CD4-positive, alpha-beta T cell (primary cell): ENCODE measurements at regions not wholly inside any gene's neighbourhood (a gene's known extent, or its start where the extent isn't known, plus 50 kb on each side); places are given as distances from the start of the nearest gene placed in this dataset.

ENCODE experiments used
- ATAC-seq: fragments of 200-7000 bp; cut with Tn5 transposase; one replicate; pipeline ENCODE4 v1.10.0; 2022; ENCODE audit warnings: mild to moderate bottlenecking; ENCODE audit not compliant: poor library complexity
- CTCF ChIA-PET: fragments of 350-600 bp; sonication (Branson Sonifier 250); formaldehyde crosslinking; loops from one replicate; lab custom pipeline; 2021; ENCODE audit warnings: antibody characterized with exemption, inconsistent platforms; lab: Charles Lee
- POLR2A ChIA-PET: fragments of 350-600 bp; sonication (Branson Sonifier 250); formaldehyde crosslinking; loops from one replicate; lab custom pipeline; 2021; ENCODE audit warnings: antibody characterized with exemption, inconsistent platforms; lab: Charles Lee
- DNase-seq, 14 experiments: peaks; one replicate each; pipeline ENCODE4 v3.0.0-alpha.2; 2013 to 2020; ENCODE audit warnings: mixed read lengths in 2 of 14
- H3K27ac ChIP-seq, 2 donors: one replicate each; pipeline versions ENCODE4 v1.5.1 to v1.7.0; 2013; ENCODE audit warnings: low read length in 2 of 2, low read depth in 1 of 2, mild to moderate bottlenecking in 1 of 2
- H3K27me3 ChIP-seq, 2 experiments: 1 replicate in 1 of 2; 2 replicates in 1 of 2; pipeline versions ENCODE4 v1.6.1 to v1.7.0; 2013; ENCODE audit warnings: low read length in 2 of 2, control low read depth in 1 of 2, mild to moderate bottlenecking in 1 of 2, moderate library complexity in 1 of 2; ENCODE audit not compliant: insufficient read depth in 2 of 2, control insufficient read depth in 1 of 2
- H3K36me3 ChIP-seq: one replicate; pipeline ENCODE4 v1.6.1; 2013; ENCODE audit warnings: low read length, control low read depth; ENCODE audit not compliant: insufficient read depth
- H3K4me1 ChIP-seq: one replicate; pipeline ENCODE4 v1.6.1; 2013; ENCODE audit warnings: low read length, control low read depth; ENCODE audit not compliant: insufficient read depth
- H3K4me3 ChIP-seq: one replicate; pipeline ENCODE4 v1.5.1; 2013; ENCODE audit warnings: mild to moderate bottlenecking, low read length, moderate library complexity
- H3K9me3 ChIP-seq, 2 experiments: 1 replicate in 1 of 2; 2 replicates in 1 of 2; pipeline versions ENCODE4 v1.6.1 to v1.7.0; 2013; ENCODE audit warnings: low read length in 2 of 2, mild to moderate bottlenecking in 2 of 2, control low read depth in 1 of 2, moderate library complexity in 1 of 2; ENCODE audit not compliant: control insufficient read depth in 1 of 2, insufficient read depth in 1 of 2
- H3K27ac Mint-ChIP-seq: one replicate; pipeline ENCODE4 v1.8.0; 2020; ENCODE audit warnings: mixed read lengths
- H3K27me3 Mint-ChIP-seq: one replicate; pipeline ENCODE4 v1.8.0; 2021; ENCODE audit warnings: mixed read lengths
- H3K36me3 Mint-ChIP-seq: one replicate; pipeline ENCODE4 v1.8.0; 2021; ENCODE audit warnings: low read depth, mixed read lengths
- H3K4me1 Mint-ChIP-seq: one replicate; pipeline ENCODE4 v1.8.0; 2021; ENCODE audit warnings: low read depth, mixed read lengths
- H3K4me3 Mint-ChIP-seq: one replicate; pipeline ENCODE4 v1.8.0; 2020; ENCODE audit warnings: mild to moderate bottlenecking, mixed read lengths
- H3K9me3 Mint-ChIP-seq: one replicate; pipeline ENCODE4 v1.8.0; 2020; ENCODE audit warnings: mixed read lengths
- intact Hi-C, 2 experiments: fragments of 100-400 bp; cut with DNase I in 1 of 2; cut with micrococcal nuclease in 1 of 2; formaldehyde crosslinking; loops; one replicate each; pipeline versions ENCODE4 v1.15.1 to v1.9.0; 2023 to 2025; cut with DNase I, micrococcal nuclease
- TF ChIP-seq, protein P1 (sequence below): fragments of 200-600 bp; IDR thresholded peaks from one replicate; pipeline ENCODE4 v1.8.0; 2022; ENCODE audit warnings: antibody characterized with exemption, mild to moderate bottlenecking

DNA sequence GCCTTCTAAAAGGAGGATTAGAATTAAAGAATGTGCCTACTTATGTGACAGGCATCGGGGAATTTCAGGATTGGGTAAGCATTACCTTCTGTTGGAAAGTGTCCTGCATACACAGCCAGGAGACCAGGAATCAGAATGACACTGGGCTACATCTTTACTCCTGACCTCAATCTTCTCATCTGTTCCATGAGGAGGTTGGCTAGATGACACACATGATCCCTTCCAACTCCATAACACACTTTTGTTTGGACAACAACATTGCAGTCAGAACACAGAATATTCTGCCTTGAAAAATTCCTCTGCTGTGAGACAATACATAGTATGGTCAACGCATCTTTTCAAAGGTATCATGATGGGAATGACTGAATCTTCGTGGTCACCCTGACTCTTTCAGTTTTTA, 1281.2 kb upstream of the SORCS1 start:
- Histone ChIP-seq H3K4me1 (no peaks in the 10 kb centered on the region), H3K27me3 (no peaks in the 10 kb centered on the region), H3K4me3 (no peak overlapping the region), H3K9me3 (no peaks in the 10 kb centered on the region), H3K27ac (no peak overlapping the region), H3K36me3 (no peaks in the 10 kb centered on the region)
- POLR2A ChIA-PET = no interaction called here
- Mint-ChIP-seq H3K27ac (no peak overlapping the region), H3K27me3 (no peaks in the 10 kb centered on the region), H3K9me3 (peaks cover 9% of the 10 kb centered on the region), H3K4me1 (no peaks in the 10 kb centered on the region), H3K4me3 (no peak overlapping the region), H3K36me3 (no peaks in the 10 kb centered on the region)
- no peak for DNase-seq
- CTCF ChIA-PET = no interaction called here
- no peak for ATAC-seq
- intact Hi-C loops = no loop called here
- TF ChIP-seq, protein P1, sequence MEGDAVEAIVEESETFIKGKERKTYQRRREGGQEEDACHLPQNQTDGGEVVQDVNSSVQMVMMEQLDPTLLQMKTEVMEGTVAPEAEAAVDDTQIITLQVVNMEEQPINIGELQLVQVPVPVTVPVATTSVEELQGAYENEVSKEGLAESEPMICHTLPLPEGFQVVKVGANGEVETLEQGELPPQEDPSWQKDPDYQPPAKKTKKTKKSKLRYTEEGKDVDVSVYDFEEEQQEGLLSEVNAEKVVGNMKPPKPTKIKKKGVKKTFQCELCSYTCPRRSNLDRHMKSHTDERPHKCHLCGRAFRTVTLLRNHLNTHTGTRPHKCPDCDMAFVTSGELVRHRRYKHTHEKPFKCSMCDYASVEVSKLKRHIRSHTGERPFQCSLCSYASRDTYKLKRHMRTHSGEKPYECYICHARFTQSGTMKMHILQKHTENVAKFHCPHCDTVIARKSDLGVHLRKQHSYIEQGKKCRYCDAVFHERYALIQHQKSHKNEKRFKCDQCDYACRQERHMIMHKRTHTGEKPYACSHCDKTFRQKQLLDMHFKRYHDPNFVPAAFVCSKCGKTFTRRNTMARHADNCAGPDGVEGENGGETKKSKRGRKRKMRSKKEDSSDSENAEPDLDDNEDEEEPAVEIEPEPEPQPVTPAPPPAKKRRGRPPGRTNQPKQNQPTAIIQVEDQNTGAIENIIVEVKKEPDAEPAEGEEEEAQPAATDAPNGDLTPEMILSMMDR = no peak

DNA sequence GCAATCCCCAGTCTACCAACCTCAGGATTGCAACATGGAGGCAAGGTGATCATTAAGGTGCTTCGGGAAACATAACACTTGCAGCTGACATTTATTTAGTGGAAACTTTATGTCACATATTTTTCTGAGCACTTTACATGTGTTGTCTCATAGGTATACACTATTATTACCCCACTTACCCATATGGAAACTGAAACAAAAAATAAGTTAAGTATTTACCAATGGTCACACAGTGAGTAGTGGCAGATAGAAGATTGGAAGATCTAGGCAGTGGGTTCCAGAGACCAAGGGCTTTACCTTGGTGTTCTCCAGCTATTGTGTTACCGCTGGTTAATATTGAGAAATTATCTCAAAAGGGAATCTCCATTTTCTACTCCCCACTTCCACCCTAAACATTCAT, 1279.1 kb upstream of the SORCS1 start:
- POLR2A ChIA-PET = no interaction called here
- Mint-ChIP-seq H3K27ac (no peak overlapping the region), H3K4me1 (no peaks in the 10 kb centered on the region), H3K36me3 (no peaks in the 10 kb centered on the region), H3K9me3 (peaks cover 6% of the 10 kb centered on the region), H3K4me3 (no peak overlapping the region), H3K27me3 (no peaks in the 10 kb centered on the region)
- DNase-seq (no peak), ATAC-seq (no peak)
- H3K9me3 ChIP-seq = no peaks in the 10 kb centered on the region
- no peaks in the 10 kb centered on the region for H3K27me3 ChIP-seq
- CTCF ChIA-PET = no interaction called here
- no peaks in the 10 kb centered on the region for H3K36me3 ChIP-seq
- intact Hi-C loops = no loop called here
- no peaks in the 10 kb centered on the region for H3K4me1 ChIP-seq
- TF ChIP-seq, protein P1 = no peak
- no peak overlapping the region for H3K4me3 ChIP-seq
- H3K27ac ChIP-seq = no peak overlapping the region

DNA sequence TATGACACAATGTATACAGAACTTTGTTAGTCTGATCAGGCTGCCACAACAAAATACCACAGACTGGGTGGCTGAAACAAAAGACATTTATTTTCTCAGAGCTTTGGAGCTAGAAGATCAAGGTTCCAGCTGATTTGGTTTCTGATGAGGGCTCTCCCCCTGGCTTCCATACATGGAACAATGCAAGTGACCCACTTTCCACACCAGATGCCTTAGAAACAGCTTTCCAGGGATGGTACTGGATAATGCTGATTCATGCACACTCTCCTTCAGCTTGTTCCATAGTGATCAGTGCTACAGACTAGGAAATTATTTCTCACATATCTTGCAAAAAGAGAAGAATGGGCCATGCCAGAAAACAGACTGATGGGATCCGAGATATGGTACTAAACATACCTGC, 1274.9 kb upstream of the SORCS1 start:
- Histone ChIP-seq H3K9me3 (no peaks in the 10 kb centered on the region), H3K4me1 (no peaks in the 10 kb centered on the region), H3K4me3 (no peak overlapping the region), H3K36me3 (no peaks in the 10 kb centered on the region), H3K27ac (no peak overlapping the region), H3K27me3 (no peaks in the 10 kb centered on the region)
- TF ChIP-seq, protein P1 = no peak
- Mint-ChIP-seq H3K4me1 (no peaks in the 10 kb centered on the region), H3K4me3 (no peak overlapping the region), H3K27ac (no peak overlapping the region), H3K27me3 (no peaks in the 10 kb centered on the region), H3K9me3 (peaks cover 8% of the 10 kb centered on the region), H3K36me3 (no peaks in the 10 kb centered on the region)
- ATAC-seq (no peak), DNase-seq (no peak)
- CTCF ChIA-PET = no interaction called here
- intact Hi-C loops = no loop called here
- POLR2A ChIA-PET = no interaction called here
